SH-SY5Y (cell line): ENCODE measurements at regions not wholly inside any gene's neighbourhood (a gene's known extent, or its start where the extent isn't known, plus 50 kb on each side); places are given as distances from the start of the nearest gene placed in this dataset.

Experiments used
- GATA2 ChIP-seq: IDR thresholded peaks from 2 replicates; pipeline ENCODE4 v1.6.1; 2011; ENCODE audit warnings: mild to moderate bottlenecking, low read depth, low read length
- GATA3 ChIP-seq: IDR thresholded peaks from 2 replicates; pipeline ENCODE4 v1.6.1; 2011; ENCODE audit warnings: low read depth, mild to moderate bottlenecking, low read length, moderate library complexity

GRCh38 chr4:58192217-58192616 is 1082.0 kb upstream of the IGFBP7 start:
- no peak for TF ChIP-seq GATA2
- TF ChIP-seq GATA3, result no peak

- TF ChIP-seq GATA2 (no peak), GATA3 (no peak)
These were observed 1080.9 kb upstream of the IGFBP7 start for GRCh38 chr4:58191109-58191508.

GRCh38 chr4:58188316-58188715 is 1078.1 kb upstream of the IGFBP7 start:
- TF ChIP-seq GATA2 (no peak), GATA3 (no peak)

GRCh38 chr4:58175024-58175423 is 1064.8 kb upstream of the IGFBP7 start:
- TF ChIP-seq GATA3 (no peak), GATA2 (no peak)

GRCh38 chr4:58166490-58166889 is 1056.3 kb upstream of the IGFBP7 start:
- TF ChIP-seq GATA3, result no peak
- no peak for TF ChIP-seq GATA2

GRCh38 chr4:58163156-58163555 is 1053.0 kb upstream of the IGFBP7 start:
- TF ChIP-seq GATA3, result no peak
- no peak for TF ChIP-seq GATA2

- no peak for TF ChIP-seq GATA2
- TF ChIP-seq GATA3, result no peak
These were observed 1039.4 kb upstream of the IGFBP7 start for GRCh38 chr4:58149404-58150085.

- no peak for TF ChIP-seq GATA2
- TF ChIP-seq GATA3, result no peak
These were observed 1034.5 kb upstream of the IGFBP7 start for GRCh38 chr4:58144721-58145120.

- TF ChIP-seq GATA3 (peak; percentile 86), GATA2 (peak; percentile 82)
These were observed 1028.8 kb upstream of the IGFBP7 start for GRCh38 chr4:58138786-58139668.

- no peak; the same call in 1 of the 2 replicates for TF ChIP-seq GATA2
- TF ChIP-seq GATA3, result no peak; the same call in 1 of the 2 replicates
These were observed 1026.4 kb upstream of the IGFBP7 start for GRCh38 chr4:58136604-58137003.

GRCh38 chr4:58127680-58128079 is 1017.5 kb upstream of the IGFBP7 start:
- no peak for TF ChIP-seq GATA2
- no peak for TF ChIP-seq GATA3

GRCh38 chr4:58119298-58119697 is 1009.1 kb upstream of the IGFBP7 start:
- TF ChIP-seq GATA3 (no peak), GATA2 (no peak)

GRCh38 chr4:58113126-58113525 is 1002.9 kb upstream of the IGFBP7 start:
- TF ChIP-seq GATA3, result no peak
- TF ChIP-seq GATA2, result no peak

- TF ChIP-seq GATA3 (no peak), GATA2 (no peak)
These were observed 1001.6 kb upstream of the IGFBP7 start for GRCh38 chr4:58111818-58112217.

GRCh38 chr4:58093352-58093751 is 983.2 kb upstream of the IGFBP7 start:
- TF ChIP-seq GATA3 (no peak), GATA2 (no peak)
